ENCODE measurements at regions not wholly inside any gene's neighbourhood (a gene's known extent, or its start where the extent isn't known, plus 50 kb on each side); places are given as distances from the start of the nearest gene placed in this dataset.

GRCh38 chr7:1321411-1322239 lies 89.0 kb downstream of the UNCX start:
- DNase-seq (peak in 1 of 3 donors; percentile 36), ATAC-seq (no peak)
- no peaks in the 10 kb centered on the region for H3K9me3 ChIP-seq
- whole genome bisulfite sequencing (ENCODE audit: insufficient coverage, low coverage, low lambda C conversion rate, missing lambda C conversion rate): 69% methylated on average over 9 of the region's 39 CpGs
- H3K27me3 ChIP-seq: no peaks in the 10 kb centered on the region
- H3K27ac ChIP-seq: no peak overlapping the region
- H3K36me3 ChIP-seq: no peaks in the 10 kb centered on the region
- TF ChIP-seq CTCF (IDR thresholded peaks at IDR 0.05) (no peak), POLR2A (IDR thresholded peaks at IDR 0.05) (no peak)
- no peak overlapping the region for H3K4me3 ChIP-seq
- intact Hi-C loops (cut with DNase I): no loop called here
- H3K4me1 ChIP-seq: no peaks in the 10 kb centered on the region

- ATAC-seq: no peak
- H3K36me3 ChIP-seq: no peaks in the 10 kb centered on the region
- intact Hi-C loops (cut with DNase I): no loop called here
- H3K9me3 ChIP-seq: no peaks in the 10 kb centered on the region
- H3K27me3 ChIP-seq: no peaks in the 10 kb centered on the region
- no peak overlapping the region for H3K4me3 ChIP-seq
- no peaks in the 10 kb centered on the region for H3K4me1 ChIP-seq
- DNase-seq: peak in 1 of 3 donors; percentile 42
- no peak for TF ChIP-seq POLR2A (IDR thresholded peaks at IDR 0.05)
- no peak for TF ChIP-seq CTCF (IDR thresholded peaks at IDR 0.05)
- WGBS (ENCODE audit: insufficient coverage, low coverage, low lambda C conversion rate, missing lambda C conversion rate): 67% methylated on average over 3 of the region's 35 CpGs
- no peak overlapping the region for H3K27ac ChIP-seq
Observed at GRCh38 chr7:1322240-1323110, 89.8 kb downstream of the UNCX start.

GRCh38 chr7:1323178-1324027 lies 90.7 kb downstream of the UNCX start:
- intact Hi-C loops (cut with DNase I): no loop called here
- 78% methylated on average over 10 of the region's 63 CpGs for WGBS (ENCODE audit: insufficient coverage, low coverage, low lambda C conversion rate, missing lambda C conversion rate)
- H3K36me3 ChIP-seq: no peaks in the 10 kb centered on the region
- peak in 1 of 4 donors; percentile 4 for ATAC-seq
- H3K4me3 ChIP-seq: no peak overlapping the region
- H3K9me3 ChIP-seq: no peaks in the 10 kb centered on the region
- DNase-seq: no peak
- no peaks in the 10 kb centered on the region for H3K4me1 ChIP-seq
- no peak overlapping the region for H3K27ac ChIP-seq
- H3K27me3 ChIP-seq: no peaks in the 10 kb centered on the region
- TF ChIP-seq POLR2A (IDR thresholded peaks at IDR 0.05) (no peak), CTCF (IDR thresholded peaks at IDR 0.05) (no peak)

Measured in right lobe of liver (tissue), 6 donors.